GM23338 (cell line): ENCODE measurements at regions not wholly inside any gene's neighbourhood (a gene's known extent, or its start where the extent isn't known, plus 50 kb on each side); places are given as distances from the start of the nearest gene placed in this dataset.

Experiments used
- ATAC-seq: fragments of 200-7000 bp; cut with Tn5 transposase; 3 replicates; pipeline ENCODE4 v1.9.1; 2020
- DNase-seq: peaks from one replicate; pipeline ENCODE4 v3.0.0-alpha.2; 2015; ENCODE audit warnings: low spot score
- H2AFZ ChIP-seq: fragments of 200-600 bp; sonication (generic); 2 replicates; pipeline ENCODE4 v1.8.0; 2016; ENCODE audit warnings: antibody characterized with exemption, mild to moderate bottlenecking, moderate library complexity
- H3F3A ChIP-seq: fragments of 200-600 bp; sonication (generic); replicated peaks from 2 replicates; pipeline ENCODE4 v1.8.0; 2017; ENCODE audit warnings: antibody characterized with exemption, mixed run types, low read depth
- H3K27ac ChIP-seq: fragments of 200-600 bp; sonication (generic); 2 replicates; pipeline ENCODE4 v1.6.1; 2016; ENCODE audit warnings: low read depth
- H3K27me3 ChIP-seq: fragments of 200-600 bp; sonication (generic); 2 replicates; pipeline ENCODE4 v1.8.0; 2016; ENCODE audit warnings: mild to moderate bottlenecking, mixed run types, moderate library complexity; ENCODE audit not compliant: insufficient read depth
- H3K36me3 ChIP-seq: fragments of 200-600 bp; sonication (generic); 2 replicates; pipeline ENCODE4 v1.8.0; 2016; ENCODE audit warnings: mild to moderate bottlenecking; ENCODE audit not compliant: insufficient read depth
- H3K4me1 ChIP-seq: fragments of 200-600 bp; sonication (generic); 2 replicates; pipeline ENCODE4 v1.8.0; 2016; ENCODE audit warnings: mild to moderate bottlenecking, moderate library complexity; ENCODE audit not compliant: insufficient read depth
- H3K4me2 ChIP-seq: fragments of 200-600 bp; sonication (generic); 2 replicates; pipeline ENCODE4 v1.7.1; 2017; ENCODE audit warnings: mixed run types
- H3K4me3 ChIP-seq: fragments of 200-600 bp; sonication (generic); 2 replicates; pipeline ENCODE4 v1.6.1; 2016; ENCODE audit warnings: mixed run types
- H3K79me2 ChIP-seq: fragments of 200-600 bp; sonication (generic); replicated peaks from 2 replicates; pipeline ENCODE4 v1.8.0; 2017; ENCODE audit warnings: mild to moderate bottlenecking; ENCODE audit not compliant: insufficient read depth
- H3K9me2 ChIP-seq: fragments of 200-600 bp; sonication (generic); 2 replicates; pipeline ENCODE4 v1.8.0; 2017; ENCODE audit not compliant: insufficient read depth
- H4K20me1 ChIP-seq: fragments of 200-600 bp; sonication (generic); replicated peaks from 2 replicates; pipeline ENCODE4 v1.8.0; 2017; ENCODE audit warnings: mild to moderate bottlenecking; ENCODE audit not compliant: insufficient read depth
- H3K27ac Mint-ChIP-seq: 2 replicates; pipeline ENCODE4 v1.8.0; 2020; ENCODE audit warnings: inconsistent platforms, mild to moderate bottlenecking, moderate library complexity, mixed read lengths
- H3K27me3 Mint-ChIP-seq: 3 replicates; pipeline ENCODE4 v1.8.0; 2022; ENCODE audit warnings: low read depth, mild to moderate bottlenecking, moderate library complexity, mixed read lengths, inconsistent platforms; ENCODE audit not compliant: insufficient read depth, poor library complexity
- H3K36me3 Mint-ChIP-seq: 3 replicates; pipeline ENCODE4 v1.8.0; 2021; ENCODE audit warnings: low read depth, mild to moderate bottlenecking, inconsistent platforms, moderate library complexity, mixed read lengths
- H3K4me1 Mint-ChIP-seq: 3 replicates; pipeline ENCODE4 v1.8.0; 2020; ENCODE audit warnings: mild to moderate bottlenecking, inconsistent platforms, mixed read lengths
- H3K4me3 Mint-ChIP-seq: 3 replicates; pipeline ENCODE4 v1.8.0; 2021; ENCODE audit warnings: moderate library complexity, mild to moderate bottlenecking, inconsistent platforms, mixed read lengths
- H3K9me3 Mint-ChIP-seq: 3 replicates; pipeline ENCODE4 v1.8.0; 2020; ENCODE audit warnings: moderate library complexity, mild to moderate bottlenecking, inconsistent platforms, mixed read lengths
- CREB1 ChIP-seq: fragments of 250-450 bp; sonication (Bioruptor Pico); IDR thresholded peaks from 2 replicates; pipeline ENCODE4 v1.5.0; 2020; ENCODE audit warnings: low read depth, mild to moderate bottlenecking, moderate library complexity
- EZH2 ChIP-seq: fragments of 200-600 bp; sonication (generic); IDR thresholded peaks from one replicate; pipeline ENCODE4 v1.8.0; 2017; ENCODE audit warnings: antibody characterized with exemption, mild to moderate bottlenecking, low read depth; ENCODE audit not compliant: unreplicated experiment
- JUNB ChIP-seq: IDR thresholded peaks from one replicate; pipeline ENCODE4 v1.6.1; 2016; ENCODE audit warnings: antibody characterized with exemption; ENCODE audit not compliant: unreplicated experiment
- POLR2AphosphoS5 ChIP-seq: IDR thresholded peaks from 2 replicates; pipeline ENCODE4 v1.6.1; 2016; ENCODE audit warnings: antibody characterized with exemption, low read depth
- REST ChIP-seq: IDR thresholded peaks from one replicate; pipeline ENCODE4 v1.6.1; 2018; ENCODE audit warnings: antibody characterized with exemption; ENCODE audit not compliant: unreplicated experiment
- STAT1 ChIP-seq: IDR thresholded peaks from one replicate; pipeline ENCODE4 v1.6.1; 2016; ENCODE audit warnings: antibody characterized with exemption; ENCODE audit not compliant: unreplicated experiment
- ZNF114 ChIP-seq: fragments of 250-450 bp; sonication (Bioruptor Pico); IDR thresholded peaks from 2 replicates; pipeline ENCODE4 v1.5.0; 2020; ENCODE audit warnings: mild to moderate bottlenecking, moderate library complexity
- ZNF331 ChIP-seq: fragments of 250-450 bp; sonication (Bioruptor Pico); IDR thresholded peaks from 2 replicates; pipeline ENCODE4 v1.5.0; 2020; ENCODE audit warnings: low read depth, mild to moderate bottlenecking, moderate library complexity
- TF ChIP-seq, protein P1 (sequence below), 2 experiments: fragments of 200-600 bp in 1 of 2; sonication (generic) in 1 of 2; conservative IDR thresholded peaks; 2 replicates each; pipeline versions ENCODE4 v1.5.1 to v1.6.1; 2016 to 2017; ENCODE audit warnings: antibody characterized with exemption in 2 of 2, low read depth in 2 of 2, mild to moderate bottlenecking in 2 of 2, moderate library complexity in 1 of 2
- TF ChIP-seq, protein P2 (sequence below): IDR thresholded peaks from 2 replicates; pipeline ENCODE4 v1.6.1; 2016; ENCODE audit warnings: antibody characterized with exemption
- TF ChIP-seq, protein P3 (sequence below): fragments of 250-450 bp; sonication (Bioruptor Pico); IDR thresholded peaks from 2 replicates; pipeline ENCODE4 v1.5.0; 2020; ENCODE audit warnings: mild to moderate bottlenecking, moderate library complexity

DNA sequence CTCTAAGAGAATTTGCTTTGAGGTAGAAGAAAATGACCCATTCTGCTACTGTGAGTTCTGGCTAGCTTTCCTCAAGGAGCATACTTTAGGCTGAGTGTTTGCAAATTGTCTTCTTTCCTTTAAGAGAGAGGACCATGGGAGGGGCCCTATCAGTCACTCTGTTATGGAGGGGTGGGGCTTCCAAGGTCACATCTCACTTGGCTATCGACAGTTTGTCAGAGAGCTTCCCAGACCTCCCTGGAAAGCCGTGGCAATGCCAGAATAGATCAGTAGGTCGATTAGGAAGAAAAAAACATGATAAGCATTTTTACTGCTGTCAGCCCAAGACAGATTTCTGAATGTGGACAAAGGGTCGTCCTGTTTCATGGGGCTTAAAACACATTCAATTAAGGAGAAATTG lies 93.3 kb downstream of the OXGR1 start (continued):
- TF ChIP-seq EZH2 (no peak), REST (no peak), STAT1 (no peak)
- TF ChIP-seq, protein P1, sequence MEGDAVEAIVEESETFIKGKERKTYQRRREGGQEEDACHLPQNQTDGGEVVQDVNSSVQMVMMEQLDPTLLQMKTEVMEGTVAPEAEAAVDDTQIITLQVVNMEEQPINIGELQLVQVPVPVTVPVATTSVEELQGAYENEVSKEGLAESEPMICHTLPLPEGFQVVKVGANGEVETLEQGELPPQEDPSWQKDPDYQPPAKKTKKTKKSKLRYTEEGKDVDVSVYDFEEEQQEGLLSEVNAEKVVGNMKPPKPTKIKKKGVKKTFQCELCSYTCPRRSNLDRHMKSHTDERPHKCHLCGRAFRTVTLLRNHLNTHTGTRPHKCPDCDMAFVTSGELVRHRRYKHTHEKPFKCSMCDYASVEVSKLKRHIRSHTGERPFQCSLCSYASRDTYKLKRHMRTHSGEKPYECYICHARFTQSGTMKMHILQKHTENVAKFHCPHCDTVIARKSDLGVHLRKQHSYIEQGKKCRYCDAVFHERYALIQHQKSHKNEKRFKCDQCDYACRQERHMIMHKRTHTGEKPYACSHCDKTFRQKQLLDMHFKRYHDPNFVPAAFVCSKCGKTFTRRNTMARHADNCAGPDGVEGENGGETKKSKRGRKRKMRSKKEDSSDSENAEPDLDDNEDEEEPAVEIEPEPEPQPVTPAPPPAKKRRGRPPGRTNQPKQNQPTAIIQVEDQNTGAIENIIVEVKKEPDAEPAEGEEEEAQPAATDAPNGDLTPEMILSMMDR (conservative IDR thresholded peaks at IDR 0.05; ENCODE audit: low read depth in 2 of 2), result no peak

DNA sequence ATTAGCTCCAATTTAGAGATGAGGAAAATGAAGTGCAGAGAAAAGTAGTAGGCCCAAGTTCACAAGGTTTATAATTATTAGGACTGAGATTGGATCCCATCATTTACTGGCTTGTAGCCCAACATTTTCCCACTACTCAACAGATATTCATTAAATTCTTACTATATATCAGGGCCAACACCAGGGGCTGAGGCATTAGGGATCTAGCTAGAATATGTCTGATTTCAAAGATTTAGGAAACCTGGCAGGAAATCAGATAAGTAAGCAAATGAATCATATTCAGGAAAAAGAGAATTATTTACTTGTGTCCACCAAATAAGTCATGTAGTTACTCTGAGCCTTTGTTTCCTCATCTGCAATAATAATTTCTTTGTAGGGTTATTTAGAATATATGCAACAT lies 94.3 kb downstream of the OXGR1 start:
- Mint-ChIP-seq H3K36me3 (no peaks in the 10 kb centered on the region; the same call in 2 of the 3 replicates), H3K27ac (no peak overlapping the region), H3K4me3 (no peak overlapping the region), H3K4me1 (peaks cover 36% of the 10 kb centered on the region), H3K9me3 (no peaks in the 10 kb centered on the region), H3K27me3 (no peaks in the 10 kb centered on the region)
- Histone ChIP-seq H3K4me3 (no peak overlapping the region), H3K27ac (no peak overlapping the region), H3K27me3 (no peaks in the 10 kb centered on the region), H4K20me1 (no peaks in the 10 kb centered on the region), H3K79me2 (no peaks in the 10 kb centered on the region), H2AFZ (no peak overlapping the region), H3K9me2 (peaks cover 12% of the 10 kb centered on the region; the same call in 1 of the 2 replicates), H3K4me2 (no peak overlapping the region), H3K4me1 (peaks cover 10% of the 10 kb centered on the region), H3F3A (no peaks in the 10 kb centered on the region), H3K36me3 (no peaks in the 10 kb centered on the region)
- DNase-seq (no peak), ATAC-seq (no peak)
- TF ChIP-seq CREB1 (CRISPR knock-in tag) (no peak), ZNF331 (no peak), ZNF114 (CRISPR knock-in tag) (no peak), POLR2AphosphoS5 (no peak), JUNB (no peak)
- TF ChIP-seq, protein P2, sequence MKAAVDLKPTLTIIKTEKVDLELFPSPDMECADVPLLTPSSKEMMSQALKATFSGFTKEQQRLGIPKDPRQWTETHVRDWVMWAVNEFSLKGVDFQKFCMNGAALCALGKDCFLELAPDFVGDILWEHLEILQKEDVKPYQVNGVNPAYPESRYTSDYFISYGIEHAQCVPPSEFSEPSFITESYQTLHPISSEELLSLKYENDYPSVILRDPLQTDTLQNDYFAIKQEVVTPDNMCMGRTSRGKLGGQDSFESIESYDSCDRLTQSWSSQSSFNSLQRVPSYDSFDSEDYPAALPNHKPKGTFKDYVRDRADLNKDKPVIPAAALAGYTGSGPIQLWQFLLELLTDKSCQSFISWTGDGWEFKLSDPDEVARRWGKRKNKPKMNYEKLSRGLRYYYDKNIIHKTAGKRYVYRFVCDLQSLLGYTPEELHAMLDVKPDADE, result no peak
- TF ChIP-seq, protein P3, sequence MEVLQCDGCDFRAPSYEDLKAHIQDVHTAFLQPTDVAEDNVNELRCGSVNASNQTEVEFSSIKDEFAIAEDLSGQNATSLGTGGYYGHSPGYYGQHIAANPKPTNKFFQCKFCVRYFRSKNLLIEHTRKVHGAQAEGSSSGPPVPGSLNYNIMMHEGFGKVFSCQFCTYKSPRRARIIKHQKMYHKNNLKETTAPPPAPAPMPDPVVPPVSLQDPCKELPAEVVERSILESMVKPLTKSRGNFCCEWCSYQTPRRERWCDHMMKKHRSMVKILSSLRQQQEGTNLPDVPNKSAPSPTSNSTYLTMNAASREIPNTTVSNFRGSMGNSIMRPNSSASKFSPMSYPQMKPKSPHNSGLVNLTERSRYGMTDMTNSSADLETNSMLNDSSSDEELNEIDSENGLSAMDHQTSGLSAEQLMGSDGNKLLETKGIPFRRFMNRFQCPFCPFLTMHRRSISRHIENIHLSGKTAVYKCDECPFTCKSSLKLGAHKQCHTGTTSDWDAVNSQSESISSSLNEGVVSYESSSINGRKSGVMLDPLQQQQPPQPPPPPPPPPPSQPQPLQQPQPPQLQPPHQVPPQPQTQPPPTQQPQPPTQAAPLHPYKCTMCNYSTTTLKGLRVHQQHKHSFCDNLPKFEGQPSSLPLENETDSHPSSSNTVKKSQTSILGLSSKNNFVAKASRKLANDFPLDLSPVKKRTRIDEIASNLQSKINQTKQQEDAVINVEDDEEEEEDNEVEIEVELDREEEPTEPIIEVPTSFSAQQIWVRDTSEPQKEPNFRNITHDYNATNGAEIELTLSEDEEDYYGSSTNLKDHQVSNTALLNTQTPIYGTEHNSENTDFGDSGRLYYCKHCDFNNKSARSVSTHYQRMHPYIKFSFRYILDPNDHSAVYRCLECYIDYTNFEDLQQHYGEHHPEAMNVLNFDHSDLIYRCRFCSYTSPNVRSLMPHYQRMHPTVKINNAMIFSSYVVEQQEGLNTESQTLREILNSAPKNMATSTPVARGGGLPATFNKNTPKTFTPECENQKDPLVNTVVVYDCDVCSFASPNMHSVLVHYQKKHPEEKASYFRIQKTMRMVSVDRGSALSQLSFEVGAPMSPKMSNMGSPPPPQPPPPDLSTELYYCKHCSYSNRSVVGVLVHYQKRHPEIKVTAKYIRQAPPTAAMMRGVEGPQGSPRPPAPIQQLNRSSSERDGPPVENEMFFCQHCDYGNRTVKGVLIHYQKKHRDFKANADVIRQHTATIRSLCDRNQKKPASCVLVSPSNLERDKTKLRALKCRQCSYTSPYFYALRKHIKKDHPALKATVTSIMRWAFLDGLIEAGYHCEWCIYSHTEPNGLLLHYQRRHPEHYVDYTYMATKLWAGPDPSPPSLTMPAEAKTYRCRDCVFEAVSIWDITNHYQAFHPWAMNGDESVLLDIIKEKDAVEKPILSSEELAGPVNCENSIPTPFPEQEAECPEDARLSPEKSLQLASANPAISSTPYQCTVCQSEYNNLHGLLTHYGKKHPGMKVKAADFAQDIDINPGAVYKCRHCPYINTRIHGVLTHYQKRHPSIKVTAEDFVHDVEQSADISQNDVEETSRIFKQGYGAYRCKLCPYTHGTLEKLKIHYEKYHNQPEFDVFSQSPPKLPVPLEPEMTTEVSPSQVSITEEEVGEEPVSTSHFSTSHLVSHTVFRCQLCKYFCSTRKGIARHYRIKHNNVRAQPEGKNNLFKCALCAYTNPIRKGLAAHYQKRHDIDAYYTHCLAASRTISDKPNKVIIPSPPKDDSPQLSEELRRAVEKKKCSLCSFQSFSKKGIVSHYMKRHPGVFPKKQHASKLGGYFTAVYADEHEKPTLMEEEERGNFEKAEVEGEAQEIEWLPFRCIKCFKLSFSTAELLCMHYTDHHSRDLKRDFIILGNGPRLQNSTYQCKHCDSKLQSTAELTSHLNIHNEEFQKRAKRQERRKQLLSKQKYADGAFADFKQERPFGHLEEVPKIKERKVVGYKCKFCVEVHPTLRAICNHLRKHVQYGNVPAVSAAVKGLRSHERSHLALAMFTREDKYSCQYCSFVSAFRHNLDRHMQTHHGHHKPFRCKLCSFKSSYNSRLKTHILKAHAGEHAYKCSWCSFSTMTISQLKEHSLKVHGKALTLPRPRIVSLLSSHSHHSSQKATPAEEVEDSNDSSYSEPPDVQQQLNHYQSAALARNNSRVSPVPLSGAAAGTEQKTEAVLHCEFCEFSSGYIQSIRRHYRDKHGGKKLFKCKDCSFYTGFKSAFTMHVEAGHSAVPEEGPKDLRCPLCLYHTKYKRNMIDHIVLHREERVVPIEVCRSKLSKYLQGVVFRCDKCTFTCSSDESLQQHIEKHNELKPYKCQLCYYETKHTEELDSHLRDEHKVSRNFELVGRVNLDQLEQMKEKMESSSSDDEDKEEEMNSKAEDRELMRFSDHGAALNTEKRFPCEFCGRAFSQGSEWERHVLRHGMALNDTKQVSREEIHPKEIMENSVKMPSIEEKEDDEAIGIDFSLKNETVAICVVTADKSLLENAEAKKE (CRISPR knock-in tag), result no peak
- TF ChIP-seq, protein P1 (conservative IDR thresholded peaks at IDR 0.05; ENCODE audit: low read depth in 2 of 2), result no peak
